GM12878 (cell line): ENCODE measurements at regions not wholly inside any gene's neighbourhood (a gene's known extent, or its start where the extent isn't known, plus 50 kb on each side); places are given as distances from the start of the nearest gene placed in this dataset.

ENCODE experiments used
- ATAC-seq: fragments of 200-7000 bp; cut with Tn5 transposase; 3 replicates; pipeline ENCODE4 v1.9.1; 2020; ENCODE audit warnings: mild to moderate bottlenecking, moderate library complexity
- BruUV-seq: library from RNA; stranded (reverse); fragments of 400-500 nt; replicated peaks from 2 replicates; lab custom pipeline; 2021; lab: Mats Ljungman, UMichigan
- CTCF ChIA-PET: fragments of 300-600 bp; sonication (Branson Sonifier 250); formaldehyde crosslinking; extraction: SDS; loops from one replicate; lab custom pipeline; 2021; ENCODE audit warnings: inconsistent platforms; lab: Yijun Ruan, JAX
- POLR2A ChIA-PET: fragments of 350-600 bp; formaldehyde crosslinking; extraction: SDS; loops from one replicate; lab custom pipeline; 2021; ENCODE audit warnings: inconsistent platforms; lab: Charles Lee
- RAD21 ChIA-PET: fragments of 300-600 bp; sonication (Branson Sonifier 250); formaldehyde crosslinking; loops from one replicate; lab custom pipeline; 2023; ENCODE audit warnings: antibody characterized with exemption; ENCODE audit not compliant: unreplicated experiment; lab: Charles Lee
- SMC1A ChIA-PET: fragments of 300-600 bp; sonication (Branson Sonifier 250); formaldehyde crosslinking; loops from one replicate; lab custom pipeline; 2023; ENCODE audit not compliant: unreplicated experiment, uncharacterized antibody; lab: Charles Lee
- DNase-seq: peaks from one replicate; pipeline ENCODE4 v3.0.0-alpha.2; 2011; ENCODE audit warnings: low read depth, low spot score
- FAIRE-seq: peaks from 3 replicates; lab custom pipeline; 2011; peaks lifted over from hg19 to GRCh38; lab: Jason Lieb, UNC
- H2AFZ ChIP-seq: 2 replicates; pipeline ENCODE4 v1.6.0; 2011; ENCODE audit warnings: low read depth, low read length, control low read depth; ENCODE audit not compliant: control insufficient read depth
- H3K27ac ChIP-seq: 2 replicates; pipeline ENCODE4 v1.5.1; 2011; ENCODE audit warnings: control low read depth; ENCODE audit not compliant: control insufficient read depth, insufficient read depth
- H3K27me3 ChIP-seq, 2 experiments: replicated peaks in 1 of 2; 2 replicates each; pipeline versions ENCODE4 v1.6.0 to v1.6.1; 2011; ENCODE audit warnings: low read length in 1 of 2; ENCODE audit not compliant: control insufficient read depth in 2 of 2, insufficient read depth in 2 of 2
- H3K36me3 ChIP-seq, 2 experiments: 2 replicates each; pipeline ENCODE4 v1.5.1; 2011; ENCODE audit warnings: low read length in 1 of 2; ENCODE audit not compliant: control insufficient read depth in 2 of 2, insufficient read depth in 2 of 2
- H3K4me1 ChIP-seq: 2 replicates; pipeline ENCODE4 v1.6.1; 2011; ENCODE audit warnings: mild to moderate bottlenecking, low read length, moderate library complexity, mixed read lengths; ENCODE audit not compliant: control insufficient read depth, insufficient read depth
- H3K4me2 ChIP-seq: 2 replicates; pipeline ENCODE4 v1.6.0; 2011; ENCODE audit warnings: control low read depth; ENCODE audit not compliant: control insufficient read depth, insufficient read depth
- H3K4me3 ChIP-seq: fragments of 200-600 bp; sonication (generic); 2 replicates; pipeline ENCODE4 v1.5.1; 2016
- H3K79me2 ChIP-seq: 2 replicates; pipeline ENCODE4 v1.6.0; 2011; ENCODE audit warnings: low read length; ENCODE audit not compliant: control insufficient read depth, insufficient read depth
- H3K9ac ChIP-seq: 2 replicates; pipeline ENCODE4 v1.8.0; 2011; ENCODE audit warnings: low read length, control low read depth, mixed read lengths; ENCODE audit not compliant: control insufficient read depth, insufficient read depth
- H3K9me3 ChIP-seq: replicated peaks from 3 replicates; pipeline ENCODE4 v1.5.1; 2011; ENCODE audit warnings: mild to moderate bottlenecking, low read length; ENCODE audit not compliant: control insufficient read depth, insufficient read depth
- H4K20me1 ChIP-seq: 2 replicates; pipeline ENCODE4 v1.6.0; 2011; ENCODE audit not compliant: control insufficient read depth, insufficient read depth
- BHLHE40 ChIP-seq, 2 experiments: fragments of 450-650 bp in 1 of 2; IDR thresholded peaks; 2 replicates each; pipeline ENCODE4 v1.6.1; 2011 to 2017; ENCODE audit warnings: low read depth in 2 of 2, borderline replicate concordance in 1 of 2, improper control_type of control experiment in 1 of 2, low read length in 1 of 2, mild to moderate bottlenecking in 1 of 2
- CREB1 ChIP-seq: IDR thresholded peaks from 2 replicates; pipeline ENCODE4 v1.6.1; 2012; ENCODE audit warnings: low read depth, mild to moderate bottlenecking, inconsistent platforms
- FOXM1 ChIP-seq: IDR thresholded peaks from 2 replicates; pipeline ENCODE4 v1.6.1; 2012; ENCODE audit warnings: low read depth, mild to moderate bottlenecking, inconsistent platforms, low read length, moderate library complexity
- LARP7 ChIP-seq: fragments of 450-650 bp; IDR thresholded peaks from 2 replicates; pipeline ENCODE4 v1.6.1; 2017; ENCODE audit warnings: mild to moderate bottlenecking
- MEF2B ChIP-seq: fragments of 450-650 bp; IDR thresholded peaks from 2 replicates; pipeline ENCODE4 v1.6.1; 2018; ENCODE audit warnings: mild to moderate bottlenecking, moderate library complexity; ENCODE audit not compliant: partially characterized antibody, poor library complexity, severe bottlenecking
- MYB ChIP-seq: fragments of 150-350 bp; IDR thresholded peaks from 2 replicates; pipeline ENCODE4 v1.6.1; 2014; ENCODE audit warnings: mild to moderate bottlenecking, low read depth, low read length, borderline replicate concordance
- MYC ChIP-seq: IDR thresholded peaks from 2 replicates; pipeline ENCODE4 v1.6.1; 2011; ENCODE audit warnings: mild to moderate bottlenecking, low read length, moderate library complexity, inconsistent platforms; ENCODE audit not compliant: insufficient read depth, insufficient replicate concordance, insufficient read length, severe bottlenecking
- NFYA ChIP-seq: IDR thresholded peaks from 2 replicates; pipeline ENCODE4 v1.6.1; 2011; ENCODE audit warnings: low read depth, mild to moderate bottlenecking, low read length, improper control_type of control experiment, borderline replicate concordance
- PAX8 ChIP-seq: fragments of 450-650 bp; IDR thresholded peaks from 2 replicates; pipeline ENCODE4 v1.6.1; 2017; ENCODE audit warnings: mild to moderate bottlenecking, moderate library complexity
- SRF ChIP-seq, 2 experiments: IDR thresholded peaks; 2 replicates each; pipeline ENCODE4 v1.6.1; 2011; ENCODE audit warnings: low read depth in 2 of 2, low read length in 2 of 2, mild to moderate bottlenecking in 1 of 2, moderate library complexity in 1 of 2
- SUZ12 ChIP-seq: fragments of 200-600 bp; sonication (generic); IDR thresholded peaks from one replicate; pipeline ENCODE4 v1.6.1; 2018; ENCODE audit warnings: antibody characterized with exemption, mild to moderate bottlenecking; ENCODE audit not compliant: unreplicated experiment
- TBL1XR1 ChIP-seq: IDR thresholded peaks from 2 replicates; pipeline ENCODE4 v1.6.1; 2012; ENCODE audit warnings: low read depth, low read length, improper control_type of control experiment
- ZBED1 ChIP-seq: IDR thresholded peaks from 2 replicates; pipeline ENCODE4 v1.6.1; 2016; ENCODE audit warnings: borderline replicate concordance
- ZNF24 ChIP-seq: fragments of 450-650 bp; IDR thresholded peaks from 2 replicates; pipeline ENCODE4 v1.6.1; 2017; ENCODE audit warnings: antibody characterized with exemption, mild to moderate bottlenecking
- WGBS: methylation state at CpG from one replicate; pipeline ENCODE4 v1.1.6; 2016; ENCODE audit warnings: low lambda C conversion rate; ENCODE audit not compliant: insufficient replicate concordance, insufficient coverage; ENCODE audit errors: missing lambda C conversion rate; 5-methylcytosine and 5-hydroxymethylcytosine counted together
- in situ Hi-C: fragments of 300-500 bp; cut with MboI; formaldehyde crosslinking; loops from 9 replicates; pipeline ENCODE4 v1.14.3; 2018; ENCODE audit warnings: mixed read lengths
- intact Hi-C: fragments of 100-400 bp; cut with micrococcal nuclease; formaldehyde crosslinking; loops from one replicate; pipeline ENCODE4 v1.14.2; 2022; ENCODE audit not compliant: unreplicated experiment

- Histone ChIP-seq H3K9me3 (no peaks in the 10 kb centered on the region), H4K20me1 (no peaks in the 10 kb centered on the region), H3K4me3 (no peak overlapping the region), H3K27me3 (no peaks in the 10 kb centered on the region; a peak in 1 of 4 replicates), H3K36me3 (no peaks in the 10 kb centered on the region), H3K9ac (no peak overlapping the region), H2AFZ (no peak overlapping the region), H3K4me2 (no peak overlapping the region), H3K4me1 (no peaks in the 10 kb centered on the region), H3K27ac (no peak overlapping the region), H3K79me2 (no peaks in the 10 kb centered on the region)
- ATAC-seq (no peak), DNase-seq (no peak), FAIRE-seq (no peak)
- ChIA-PET CTCF (interaction anchor here (1.0 kb wide), 2 partner anchors 9 to 38 kb away, joined by 3 to 5 read pairs; no protein-coding TSS in a partner anchor), RAD21 (no interaction called here), SMC1A (no interaction called here), POLR2A (no interaction called here)
- TF ChIP-seq LARP7: no peak
- TF ChIP-seq SUZ12: no peak
- no peak for TF ChIP-seq PAX8
- no peak for TF ChIP-seq ZNF24
- TF ChIP-seq MEF2B: no peak
- no peak for TF ChIP-seq SRF (IDR thresholded peaks at IDR 0.05; ENCODE audit: low read depth in 2 of 2, low read length in 2 of 2)
- TF ChIP-seq BHLHE40 (IDR thresholded peaks at IDR 0.05; ENCODE audit: borderline replicate concordance in 1 of 2, low read depth in 2 of 2, low read length in 1 of 2): no peak
- TF ChIP-seq CREB1: no peak
- no peak for TF ChIP-seq FOXM1
- TF ChIP-seq NFYA: no peak
- no peak for TF ChIP-seq MYB
- no peak for TF ChIP-seq TBL1XR1
- TF ChIP-seq ZBED1: no peak
- no peak for TF ChIP-seq MYC
- intact Hi-C loops: no loop called here
- BruUV-seq: no TSS peak
- WGBS: 21% methylated on average over 1 of the region's 1 CpG
- in situ Hi-C loops: no loop called here
Measured at GRCh38 chr7:142548978-142549377, 200.3 kb upstream of the PRSS1 start.
